ENCODE measurements at regions not wholly inside any gene's neighbourhood (a gene's known extent, or its start where the extent isn't known, plus 50 kb on each side); places are given as distances from the start of the nearest gene placed in this dataset.

DNA sequence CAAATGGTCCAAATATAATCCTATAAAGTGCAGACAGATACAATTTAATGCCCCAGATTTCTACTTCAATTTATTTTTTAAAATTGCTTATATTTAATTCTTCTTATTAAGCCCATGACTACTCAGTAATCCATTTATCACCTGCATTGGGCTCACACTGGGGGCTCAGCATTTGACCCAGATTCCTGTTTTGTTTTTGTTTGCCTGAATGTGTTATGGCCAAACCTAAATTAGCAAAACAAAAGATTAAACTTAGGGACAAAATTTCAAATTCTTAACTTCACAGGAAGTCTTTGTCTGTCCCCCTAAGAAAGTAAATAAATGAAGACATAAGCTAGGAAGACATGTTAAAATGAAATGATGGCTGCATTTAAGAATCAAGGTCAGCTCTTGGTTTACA lies 322.3 kb downstream of the RMST start:
- CTCF ChIA-PET, result no interaction called here
- Histone ChIP-seq H3K9me3 (ENCODE audit: control extremely low read depth in 1 of 5, control insufficient read depth in 4 of 5, insufficient read depth in 2 of 5, low read depth in 1 of 5, low read length in 4 of 5) (no peaks in the 10 kb centered on the region), H3K4me3 (ENCODE audit: control insufficient read depth in 1 of 7, extremely low read depth in 1 of 7, insufficient read depth in 4 of 7, low read depth in 2 of 7, low read length in 6 of 7) (no peak overlapping the region), H3K36me3 (ENCODE audit: control insufficient read depth in 4 of 4, insufficient read depth in 4 of 4, low read length in 3 of 4) (no peaks in the 10 kb centered on the region), H3K27ac (ENCODE audit: insufficient read depth in 1 of 2, low read depth in 1 of 2, low read length in 2 of 2, poor library complexity in 1 of 2, severe bottlenecking in 2 of 2) (no peak overlapping the region), H3K27me3 (replicated peaks in 2 of 5; ENCODE audit: control insufficient read depth in 4 of 5, insufficient read depth in 5 of 5, low read length in 4 of 5) (no peaks in the 10 kb centered on the region), H3K4me1 (ENCODE audit: control extremely low read depth in 1 of 4, control insufficient read depth in 4 of 4, insufficient read depth in 4 of 4, low read length in 3 of 4) (no peaks in the 10 kb centered on the region)
- POLR2A ChIA-PET, result no interaction called here
- no peak for DNase-seq

DNA sequence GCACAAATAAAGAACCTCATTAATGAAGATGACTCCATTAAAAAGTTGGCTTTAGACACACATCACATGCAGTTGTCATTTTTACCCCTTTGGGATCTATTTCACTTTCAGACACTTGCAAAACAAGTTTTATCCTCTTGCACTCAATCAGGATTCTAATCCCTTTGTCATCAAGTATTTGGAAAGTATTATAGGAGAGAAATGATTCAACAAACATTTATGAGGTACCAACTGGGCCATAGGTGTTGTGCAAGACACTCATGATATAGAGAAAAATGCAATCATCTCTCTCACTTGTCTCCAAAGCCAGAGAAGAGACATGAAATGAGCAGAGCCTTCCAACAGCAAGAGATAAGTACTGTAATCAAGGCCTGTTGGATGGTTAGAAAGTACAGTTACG lies 327.7 kb downstream of the RMST start:
- WGBS (ENCODE audit: insufficient coverage), result no CpG with 5 or more reads among the region's 1 CpG
- Histone ChIP-seq H3K4me1 (ENCODE audit: control extremely low read depth in 1 of 4, control insufficient read depth in 4 of 4, insufficient read depth in 4 of 4, low read length in 3 of 4) (no peaks in the 10 kb centered on the region), H3K9me3 (ENCODE audit: control extremely low read depth in 1 of 5, control insufficient read depth in 4 of 5, insufficient read depth in 2 of 5, low read depth in 1 of 5, low read length in 4 of 5) (peaks cover 0 to 5% (median 2%) of the 10 kb centered on the region in 5 experiments), H3K36me3 (ENCODE audit: control insufficient read depth in 4 of 4, insufficient read depth in 4 of 4, low read length in 3 of 4) (no peaks in the 10 kb centered on the region), H3K4me3 (ENCODE audit: control insufficient read depth in 1 of 7, extremely low read depth in 1 of 7, insufficient read depth in 4 of 7, low read depth in 2 of 7, low read length in 6 of 7) (no peak overlapping the region), H3K27ac (ENCODE audit: insufficient read depth in 1 of 2, low read depth in 1 of 2, low read length in 2 of 2, poor library complexity in 1 of 2, severe bottlenecking in 2 of 2) (no peak overlapping the region), H3K27me3 (replicated peaks in 2 of 5; ENCODE audit: control insufficient read depth in 4 of 5, insufficient read depth in 5 of 5, low read length in 4 of 5) (no peaks in the 10 kb centered on the region)
- ChIA-PET CTCF (no interaction called here), POLR2A (no interaction called here)
- no peak for DNase-seq

DNA sequence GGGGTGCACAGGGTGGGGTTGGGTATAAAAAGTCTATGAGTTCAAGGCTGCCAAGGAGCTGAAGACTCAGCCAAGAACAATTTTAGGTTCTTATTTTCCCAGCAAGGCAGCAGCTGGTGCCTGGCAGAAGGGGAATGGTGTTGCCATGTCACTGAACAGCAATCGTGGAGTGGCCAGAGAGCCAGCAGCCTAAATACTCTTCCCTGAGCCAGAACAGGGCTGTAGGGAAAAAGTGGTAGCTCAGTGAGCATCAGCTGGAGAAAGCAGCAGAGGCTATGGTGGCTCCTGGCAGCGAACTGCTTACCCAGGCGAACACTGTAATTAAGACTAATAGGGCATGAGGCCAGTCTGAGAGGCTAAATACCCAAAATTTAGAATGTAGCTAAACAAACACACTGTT lies 334.9 kb downstream of the RMST start:
- Histone ChIP-seq H3K9me3 (ENCODE audit: control extremely low read depth in 1 of 5, control insufficient read depth in 4 of 5, insufficient read depth in 2 of 5, low read depth in 1 of 5, low read length in 4 of 5) (peaks cover 0 to 5% (median 2%) of the 10 kb centered on the region in 5 experiments), H3K4me3 (ENCODE audit: control insufficient read depth in 1 of 7, extremely low read depth in 1 of 7, insufficient read depth in 4 of 7, low read depth in 2 of 7, low read length in 6 of 7) (no peak overlapping the region), H3K4me1 (ENCODE audit: control extremely low read depth in 1 of 4, control insufficient read depth in 4 of 4, insufficient read depth in 4 of 4, low read length in 3 of 4) (no peaks in the 10 kb centered on the region), H3K27ac (ENCODE audit: insufficient read depth in 1 of 2, low read depth in 1 of 2, low read length in 2 of 2, poor library complexity in 1 of 2, severe bottlenecking in 2 of 2) (no peak overlapping the region), H3K27me3 (replicated peaks in 2 of 5; ENCODE audit: control insufficient read depth in 4 of 5, insufficient read depth in 5 of 5, low read length in 4 of 5) (no peaks in the 10 kb centered on the region), H3K36me3 (ENCODE audit: control insufficient read depth in 4 of 4, insufficient read depth in 4 of 4, low read length in 3 of 4) (no peaks in the 10 kb centered on the region)
- no peak for DNase-seq
- ChIA-PET CTCF (no interaction called here), POLR2A (no interaction called here)
- 100% methylated on average over 3 of the region's 3 CpGs for WGBS (ENCODE audit: insufficient coverage)

- CTCF ChIA-PET, result no interaction called here
- H3K9me3 ChIP-seq (ENCODE audit: control extremely low read depth in 1 of 5, control insufficient read depth in 4 of 5, insufficient read depth in 2 of 5, low read depth in 1 of 5, low read length in 4 of 5), result no peaks in the 10 kb centered on the region
- DNase-seq, result no peak
- no peaks in the 10 kb centered on the region for H3K27me3 ChIP-seq (replicated peaks in 2 of 5; ENCODE audit: control insufficient read depth in 4 of 5, insufficient read depth in 5 of 5, low read length in 4 of 5)
- H3K36me3 ChIP-seq (ENCODE audit: control insufficient read depth in 4 of 4, insufficient read depth in 4 of 4, low read length in 3 of 4), result no peaks in the 10 kb centered on the region
- H3K27ac ChIP-seq (ENCODE audit: insufficient read depth in 1 of 2, low read depth in 1 of 2, low read length in 2 of 2, poor library complexity in 1 of 2, severe bottlenecking in 2 of 2), result no peak overlapping the region
- 84% methylated on average over 3 of the region's 3 CpGs for WGBS (ENCODE audit: insufficient coverage)
- H3K4me3 ChIP-seq (ENCODE audit: control insufficient read depth in 1 of 7, extremely low read depth in 1 of 7, insufficient read depth in 4 of 7, low read depth in 2 of 7, low read length in 6 of 7), result no peak overlapping the region
- POLR2A ChIA-PET, result no interaction called here
- H3K4me1 ChIP-seq (ENCODE audit: control extremely low read depth in 1 of 4, control insufficient read depth in 4 of 4, insufficient read depth in 4 of 4, low read length in 3 of 4), result no peaks in the 10 kb centered on the region
Observed at GRCh38 chr12:97800561-97800960, 338.0 kb downstream of the RMST start.

GRCh38 chr12:97801471-97802059 lies 339.0 kb downstream of the RMST start:
- Histone ChIP-seq H3K36me3 (ENCODE audit: control insufficient read depth in 4 of 4, insufficient read depth in 4 of 4, low read length in 3 of 4) (no peaks in the 10 kb centered on the region), H3K9me3 (ENCODE audit: control extremely low read depth in 1 of 5, control insufficient read depth in 4 of 5, insufficient read depth in 2 of 5, low read depth in 1 of 5, low read length in 4 of 5) (no peaks in the 10 kb centered on the region), H3K27me3 (replicated peaks in 2 of 5; ENCODE audit: control insufficient read depth in 4 of 5, insufficient read depth in 5 of 5, low read length in 4 of 5) (no peaks in the 10 kb centered on the region), H3K4me1 (ENCODE audit: control extremely low read depth in 1 of 4, control insufficient read depth in 4 of 4, insufficient read depth in 4 of 4, low read length in 3 of 4) (no peaks in the 10 kb centered on the region), H3K27ac (ENCODE audit: insufficient read depth in 1 of 2, low read depth in 1 of 2, low read length in 2 of 2, poor library complexity in 1 of 2, severe bottlenecking in 2 of 2) (no peak overlapping the region), H3K4me3 (ENCODE audit: control insufficient read depth in 1 of 7, extremely low read depth in 1 of 7, insufficient read depth in 4 of 7, low read depth in 2 of 7, low read length in 6 of 7) (no peak overlapping the region)
- ChIA-PET CTCF (no interaction called here), POLR2A (no interaction called here)
- WGBS (ENCODE audit: insufficient coverage), result 96% methylated on average over 5 of the region's 5 CpGs
- DNase-seq, result no peak

- DNase-seq, result no peak
- CTCF ChIA-PET, result no interaction called here
- 87% methylated on average over 5 of the region's 8 CpGs for WGBS (ENCODE audit: insufficient coverage)
- H3K36me3 ChIP-seq (ENCODE audit: control insufficient read depth in 4 of 4, insufficient read depth in 4 of 4, low read length in 3 of 4), result no peaks in the 10 kb centered on the region
- POLR2A ChIA-PET, result no interaction called here
- no peaks in the 10 kb centered on the region for H3K27me3 ChIP-seq (replicated peaks in 2 of 5; ENCODE audit: control insufficient read depth in 4 of 5, insufficient read depth in 5 of 5, low read length in 4 of 5)
- no peaks in the 10 kb centered on the region for H3K9me3 ChIP-seq (ENCODE audit: control extremely low read depth in 1 of 5, control insufficient read depth in 4 of 5, insufficient read depth in 2 of 5, low read depth in 1 of 5, low read length in 4 of 5)
- H3K4me3 ChIP-seq (ENCODE audit: control insufficient read depth in 1 of 7, extremely low read depth in 1 of 7, insufficient read depth in 4 of 7, low read depth in 2 of 7, low read length in 6 of 7), result no peak overlapping the region
- H3K4me1 ChIP-seq (ENCODE audit: control extremely low read depth in 1 of 4, control insufficient read depth in 4 of 4, insufficient read depth in 4 of 4, low read length in 3 of 4), result no peaks in the 10 kb centered on the region
- no peak overlapping the region for H3K27ac ChIP-seq (ENCODE audit: insufficient read depth in 1 of 2, low read depth in 1 of 2, low read length in 2 of 2, poor library complexity in 1 of 2, severe bottlenecking in 2 of 2)
Observed at GRCh38 chr12:97805146-97805545, 342.5 kb downstream of the RMST start.

- DNase-seq, result no peak
- Histone ChIP-seq H3K4me3 (ENCODE audit: control insufficient read depth in 1 of 7, extremely low read depth in 1 of 7, insufficient read depth in 4 of 7, low read depth in 2 of 7, low read length in 6 of 7) (no peak overlapping the region), H3K9me3 (ENCODE audit: control extremely low read depth in 1 of 5, control insufficient read depth in 4 of 5, insufficient read depth in 2 of 5, low read depth in 1 of 5, low read length in 4 of 5) (no peaks in the 10 kb centered on the region), H3K36me3 (ENCODE audit: control insufficient read depth in 4 of 4, insufficient read depth in 4 of 4, low read length in 3 of 4) (no peaks in the 10 kb centered on the region), H3K27me3 (replicated peaks in 2 of 5; ENCODE audit: control insufficient read depth in 4 of 5, insufficient read depth in 5 of 5, low read length in 4 of 5) (no peaks in the 10 kb centered on the region), H3K27ac (ENCODE audit: insufficient read depth in 1 of 2, low read depth in 1 of 2, low read length in 2 of 2, poor library complexity in 1 of 2, severe bottlenecking in 2 of 2) (no peak overlapping the region), H3K4me1 (ENCODE audit: control extremely low read depth in 1 of 4, control insufficient read depth in 4 of 4, insufficient read depth in 4 of 4, low read length in 3 of 4) (no peaks in the 10 kb centered on the region)
- ChIA-PET CTCF (no interaction called here), POLR2A (no interaction called here)
- WGBS (ENCODE audit: insufficient coverage), result no CpG with 5 or more reads among the region's 2 CpGs
Observed at GRCh38 chr12:97813301-97813700, 350.7 kb downstream of the RMST start.
